Stomach (tissue), 8 donors: ENCODE measurements at regions not wholly inside any gene's neighbourhood (a gene's known extent, or its start where the extent isn't known, plus 50 kb on each side); places are given as distances from the start of the nearest gene placed in this dataset.

Experiments used
- DNase-seq, 2 donors: peaks; one replicate each; pipeline versions ENCODE4 v3.0.0 to v3.0.0-alpha.2; 2013 to 2019
- H3K27ac ChIP-seq, 5 donors: fragments of 200-600 bp in 4 of 5; sonication (generic) in 4 of 5; one replicate each; pipeline ENCODE4 v1.5.1; 2013 to 2019; ENCODE audit warnings: mild to moderate bottlenecking in 1 of 5, moderate library complexity in 1 of 5
- H3K27me3 ChIP-seq, 3 donors: fragments of 200-600 bp; sonication (generic); one replicate each; pipeline ENCODE4 v1.5.1; 2017 to 2019; ENCODE audit warnings: mixed run types in 1 of 3
- H3K36me3 ChIP-seq, 4 donors: fragments of 200-600 bp; sonication (generic); 1 replicate in 3 of 4; 2 replicates in 1 of 4; pipeline ENCODE4 v1.5.1; 2016 to 2019
- H3K4me1 ChIP-seq, 4 donors: fragments of 200-600 bp; sonication (generic); one replicate each; pipeline ENCODE4 v1.5.1; 2016 to 2019
- H3K4me3 ChIP-seq, 4 donors: fragments of 200-600 bp; sonication (generic) in 3 of 4; one replicate each; pipeline ENCODE4 v1.5.1; 2016 to 2019; ENCODE audit warnings: mild to moderate bottlenecking in 1 of 4
- H3K9me3 ChIP-seq, 4 donors: fragments of 200-600 bp; sonication (generic); one replicate each; pipeline ENCODE4 v1.5.1; 2016 to 2019
- EP300 ChIP-seq: sonication (generic); formaldehyde crosslinking; IDR thresholded peaks from one replicate; pipeline ENCODE4 v1.6.1; 2017; ENCODE audit warnings: antibody characterized with exemption
- POLR2A ChIP-seq, 4 donors: fragments of 450-650 bp; IDR thresholded peaks; one replicate each; pipeline ENCODE4 v1.6.1; 2016; ENCODE audit warnings: antibody characterized with exemption in 4 of 4, control low read depth in 2 of 4, mild to moderate bottlenecking in 1 of 4, moderate library complexity in 1 of 4
- POLR2AphosphoS5 ChIP-seq, 3 donors: sonication (generic); formaldehyde crosslinking; IDR thresholded peaks; one replicate each; pipeline ENCODE4 v1.6.1; 2016; ENCODE audit warnings: antibody characterized with exemption in 3 of 3
- WGBS, 5 donors: extraction: QIAGEN DNeasy Blood & Tissue Kit in 3 of 5; methylation state at CpG; one replicate each; pipeline versions ENCODE4 v1.1.5 to v1.1.7; 2013 to 2018; 5-methylcytosine and 5-hydroxymethylcytosine counted together
- intact Hi-C: fragments of 100-400 bp; cut with DNase I; formaldehyde crosslinking; loops from one replicate; pipeline ENCODE4 v1.15.1; 2023; ENCODE audit warnings: low total_unique reads
- TF ChIP-seq, protein P1 (sequence below), 7 experiments: fragments of 450-650 bp in 4 of 7; fragments of 200-600 bp in 3 of 7; sonication (generic) in 3 of 7; IDR thresholded peaks; one replicate each; pipeline ENCODE4 v1.5.1; 2016 to 2019; ENCODE audit warnings: antibody characterized with exemption in 7 of 7, control low read depth in 2 of 7, mild to moderate bottlenecking in 1 of 7
- donor health status: healthy with polysubstance abuse.
- donor health status: Bipolar disorder and iron deficiency.
- donor health status: healthy.

DNA sequence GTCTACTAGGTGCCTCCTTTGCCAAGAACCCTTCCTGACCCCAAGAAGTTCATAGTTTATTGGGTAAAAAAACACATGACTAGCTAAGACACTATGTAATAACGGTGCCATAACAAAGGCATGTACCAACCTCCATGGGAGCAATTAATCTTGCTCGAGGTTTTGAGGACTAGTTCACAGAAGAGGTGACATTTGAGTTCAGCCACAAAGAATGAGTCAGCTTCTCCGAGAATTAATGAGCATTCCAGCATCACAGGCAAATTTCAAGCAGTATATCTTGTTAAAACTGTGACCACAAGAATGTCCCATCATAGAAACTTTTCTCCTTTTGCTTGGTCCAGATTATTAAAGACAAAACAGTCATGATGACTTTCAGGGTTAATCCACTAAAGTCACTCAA lies 113.0 kb upstream of the RAP1B start:
- H3K4me3 ChIP-seq = no peak overlapping the region
- WGBS, 5 donors = 32 to 44% (median 40%) methylated on average over 3 of the region's 3 CpGs
- peaks cover 0 to 18% (median 0%) of the 10 kb centered on the region in 4 donors for H3K4me1 ChIP-seq
- TF ChIP-seq POLR2AphosphoS5 (IDR thresholded peaks at IDR 0.05) (peak in 1 of 3 donors; percentile 15), POLR2A (IDR thresholded peaks at IDR 0.05) (no peak)
- no peak for DNase-seq
- H3K36me3 ChIP-seq = no peaks in the 10 kb centered on the region
- no peaks in the 10 kb centered on the region for H3K27me3 ChIP-seq
- H3K27ac ChIP-seq = no peak overlapping the region
- intact Hi-C loops = no loop called here
- H3K9me3 ChIP-seq = no peaks in the 10 kb centered on the region

DNA sequence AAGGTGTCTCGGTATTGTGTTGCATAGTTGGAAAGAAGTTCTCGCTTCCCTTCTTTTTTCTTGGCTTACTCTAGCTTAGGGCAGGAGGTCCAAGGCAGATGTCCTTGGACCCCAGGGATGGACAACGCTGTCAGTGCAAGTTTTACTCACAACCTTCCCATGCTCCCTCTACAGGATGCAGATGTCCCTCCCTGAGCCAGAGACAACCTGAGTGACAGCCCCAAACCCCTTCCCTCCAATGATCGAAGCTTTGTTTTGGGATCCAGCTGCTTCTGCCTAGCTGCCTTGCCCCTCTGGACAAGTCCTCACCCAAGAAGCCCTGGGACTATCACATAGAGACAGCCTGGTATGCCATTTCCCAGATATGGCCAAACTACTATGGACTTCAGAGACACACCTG lies 112.0 kb upstream of the RAP1B start:
- DNase-seq = no peak
- Histone ChIP-seq H3K9me3 (no peaks in the 10 kb centered on the region), H3K4me1 (peaks cover 0 to 18% (median 0%) of the 10 kb centered on the region in 4 donors), H3K27ac (no peak overlapping the region), H3K36me3 (no peaks in the 10 kb centered on the region), H3K27me3 (no peaks in the 10 kb centered on the region), H3K4me3 (no peak overlapping the region)
- 88 to 95% (median 91%) methylated on average over 4 of the region's 4 CpGs for WGBS, 5 donors
- TF ChIP-seq POLR2A (IDR thresholded peaks at IDR 0.05) (no peak), POLR2AphosphoS5 (IDR thresholded peaks at IDR 0.05) (no peak), EP300 (no peak)
- TF ChIP-seq, protein P1, sequence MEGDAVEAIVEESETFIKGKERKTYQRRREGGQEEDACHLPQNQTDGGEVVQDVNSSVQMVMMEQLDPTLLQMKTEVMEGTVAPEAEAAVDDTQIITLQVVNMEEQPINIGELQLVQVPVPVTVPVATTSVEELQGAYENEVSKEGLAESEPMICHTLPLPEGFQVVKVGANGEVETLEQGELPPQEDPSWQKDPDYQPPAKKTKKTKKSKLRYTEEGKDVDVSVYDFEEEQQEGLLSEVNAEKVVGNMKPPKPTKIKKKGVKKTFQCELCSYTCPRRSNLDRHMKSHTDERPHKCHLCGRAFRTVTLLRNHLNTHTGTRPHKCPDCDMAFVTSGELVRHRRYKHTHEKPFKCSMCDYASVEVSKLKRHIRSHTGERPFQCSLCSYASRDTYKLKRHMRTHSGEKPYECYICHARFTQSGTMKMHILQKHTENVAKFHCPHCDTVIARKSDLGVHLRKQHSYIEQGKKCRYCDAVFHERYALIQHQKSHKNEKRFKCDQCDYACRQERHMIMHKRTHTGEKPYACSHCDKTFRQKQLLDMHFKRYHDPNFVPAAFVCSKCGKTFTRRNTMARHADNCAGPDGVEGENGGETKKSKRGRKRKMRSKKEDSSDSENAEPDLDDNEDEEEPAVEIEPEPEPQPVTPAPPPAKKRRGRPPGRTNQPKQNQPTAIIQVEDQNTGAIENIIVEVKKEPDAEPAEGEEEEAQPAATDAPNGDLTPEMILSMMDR (IDR thresholded peaks at IDR 0.05) = no peak
- intact Hi-C loops = no loop called here

DNA sequence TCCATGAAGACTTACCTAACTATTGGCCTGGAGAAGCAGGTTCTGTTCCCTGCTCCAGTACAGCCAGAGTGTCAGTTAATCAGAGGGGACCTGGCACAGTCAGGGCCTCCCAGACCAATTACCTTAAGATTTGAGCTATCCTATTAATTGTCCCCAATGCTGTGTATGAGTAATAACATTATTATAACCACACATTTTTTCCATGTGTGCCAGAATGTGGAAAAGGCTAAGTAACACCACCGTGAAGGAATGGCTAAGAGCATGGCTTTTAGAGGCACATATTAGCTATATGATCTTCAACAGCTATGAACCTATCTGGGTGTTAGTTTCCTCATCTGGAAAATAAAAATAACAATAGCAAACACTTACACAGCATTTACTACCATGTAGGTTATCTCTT lies 111.1 kb upstream of the RAP1B start:
- Histone ChIP-seq H3K9me3 (no peaks in the 10 kb centered on the region), H3K4me3 (no peak overlapping the region), H3K36me3 (no peaks in the 10 kb centered on the region), H3K27me3 (no peaks in the 10 kb centered on the region), H3K27ac (no peak overlapping the region), H3K4me1 (peaks cover 0 to 18% (median 0%) of the 10 kb centered on the region in 4 donors)
- TF ChIP-seq POLR2AphosphoS5 (IDR thresholded peaks at IDR 0.05) (no peak), POLR2A (IDR thresholded peaks at IDR 0.05) (no peak)
- TF ChIP-seq, protein P1 (IDR thresholded peaks at IDR 0.05) = no peak
- 86 to 100% (median 90%) methylated on average over 1 of the region's 1 CpG for WGBS, 5 donors
- DNase-seq = no peak
- intact Hi-C loops = no loop called here

DNA sequence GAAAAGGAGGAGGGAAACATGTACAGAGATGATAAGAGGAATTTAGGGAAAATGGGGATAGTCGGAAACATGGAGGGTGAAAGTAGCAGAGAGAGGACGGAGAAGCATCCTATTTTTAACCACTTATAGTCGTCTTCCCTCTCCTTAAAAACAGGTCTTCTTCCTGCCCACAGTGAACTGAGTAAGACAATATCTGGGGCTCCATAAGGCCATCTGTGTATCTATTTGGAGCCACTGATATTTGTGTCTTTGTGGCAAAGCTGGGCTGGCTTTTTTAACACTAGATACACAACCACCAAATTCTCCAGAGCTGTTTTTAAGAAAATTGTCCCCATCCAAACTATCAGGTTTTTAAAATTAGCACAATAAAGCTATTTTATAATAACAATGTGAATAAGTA lies 109.5 kb upstream of the RAP1B start:
- H3K9me3 ChIP-seq = no peaks in the 10 kb centered on the region
- DNase-seq = no peak
- no peaks in the 10 kb centered on the region for H3K36me3 ChIP-seq
- WGBS, 5 donors = 67 to 83% (median 74%) methylated on average over 3 of the region's 3 CpGs
- no peak overlapping the region for H3K27ac ChIP-seq
- no peak overlapping the region for H3K4me3 ChIP-seq
- no peaks in the 10 kb centered on the region for H3K27me3 ChIP-seq
- TF ChIP-seq POLR2A (IDR thresholded peaks at IDR 0.05) (no peak), POLR2AphosphoS5 (IDR thresholded peaks at IDR 0.05) (no peak), EP300 (no peak)
- TF ChIP-seq, protein P1 (IDR thresholded peaks at IDR 0.05) = no peak
- intact Hi-C loops = no loop called here
- H3K4me1 ChIP-seq = peaks cover 0 to 8% (median 0%) of the 10 kb centered on the region in 4 donors

DNA sequence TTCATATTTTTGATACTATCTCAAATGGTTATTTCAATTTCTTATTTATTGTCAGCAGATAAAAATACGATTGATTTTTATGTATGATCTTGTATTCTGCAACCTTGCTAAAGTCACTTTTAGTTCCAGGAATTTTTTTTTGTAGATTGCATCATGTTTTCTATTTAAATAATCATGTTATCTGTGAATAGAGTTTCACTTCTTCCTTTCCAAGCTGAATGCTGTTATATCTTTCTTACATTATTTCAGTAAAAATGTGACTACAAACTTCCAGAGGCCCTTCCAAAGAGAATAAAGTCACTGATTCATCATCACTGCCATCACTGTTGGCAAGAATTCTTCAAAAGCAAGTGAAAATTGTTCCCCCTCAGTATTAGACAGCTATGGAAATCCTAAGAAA lies 104.7 kb upstream of the RAP1B start:
- no peaks in the 10 kb centered on the region for H3K4me1 ChIP-seq
- intact Hi-C loops = no loop called here
- no peak overlapping the region for H3K27ac ChIP-seq
- no peak overlapping the region for H3K4me3 ChIP-seq
- H3K27me3 ChIP-seq = no peaks in the 10 kb centered on the region
- 63 to 83% (median 77%) methylated on average over 1 of the region's 1 CpG for whole genome bisulfite sequencing, 5 donors
- no peaks in the 10 kb centered on the region for H3K9me3 ChIP-seq
- no peaks in the 10 kb centered on the region for H3K36me3 ChIP-seq
- DNase-seq = no peak
- TF ChIP-seq, protein P1 (IDR thresholded peaks at IDR 0.05) = no peak
